ENCODE measurements at regions not wholly inside any gene's neighbourhood (a gene's known extent, or its start where the extent isn't known, plus 50 kb on each side); places are given as distances from the start of the nearest gene placed in this dataset.
"Not testable (repeated sequence)": the region's sequence is repeated elsewhere in the genome, so short reads cannot be mapped to it uniquely, and the experiment has no call there.

GRCh38 chr2:188788621-188789020 lies 185.6 kb upstream of the COL3A1 start:
- DNase-seq, result no peak

- DNase-seq, result no peak
Measured at GRCh38 chr2:188789951-188790350, 184.2 kb upstream of the COL3A1 start.

GRCh38 chr2:188794453-188794852 lies 179.7 kb upstream of the COL3A1 start:
- not testable (repeated sequence) for DNase-seq

- no peak for DNase-seq
Measured at GRCh38 chr2:188795762-188796161, 178.4 kb upstream of the COL3A1 start.

GRCh38 chr2:188797371-188797770 lies 176.8 kb upstream of the COL3A1 start:
- no peak for DNase-seq

GRCh38 chr2:188798159-188798558 lies 176.0 kb upstream of the COL3A1 start:
- no peak for DNase-seq

- no peak for DNase-seq
Measured at GRCh38 chr2:188805219-188805618, 169.0 kb upstream of the COL3A1 start.

GRCh38 chr2:188808947-188809355 lies 165.2 kb upstream of the COL3A1 start:
- no peak for DNase-seq

- no peak for DNase-seq
Measured at GRCh38 chr2:188810586-188810985, 163.6 kb upstream of the COL3A1 start.

GRCh38 chr2:188811522-188811921 lies 162.7 kb upstream of the COL3A1 start:
- DNase-seq, result no peak

- no peak for DNase-seq
Measured at GRCh38 chr2:188813315-188813714, 160.9 kb upstream of the COL3A1 start.

- no peak for DNase-seq
Measured at GRCh38 chr2:188813857-188814256, 160.3 kb upstream of the COL3A1 start.

GRCh38 chr2:188819011-188819410 lies 155.2 kb upstream of the COL3A1 start:
- no peak for DNase-seq

- no peak for DNase-seq
Measured at GRCh38 chr2:188819792-188820191, 154.4 kb upstream of the COL3A1 start.

GRCh38 chr2:188820576-188820975 lies 153.6 kb upstream of the COL3A1 start:
- DNase-seq, result no peak

- DNase-seq, result no peak
Measured at GRCh38 chr2:188824125-188824524, 150.0 kb upstream of the COL3A1 start.

- no peak for DNase-seq
Measured at GRCh38 chr2:188833331-188833730, 140.8 kb upstream of the COL3A1 start.

GRCh38 chr2:188833799-188834198 lies 140.4 kb upstream of the COL3A1 start:
- no peak for DNase-seq

GRCh38 chr2:188835006-188835405 lies 139.2 kb upstream of the COL3A1 start:
- no peak for DNase-seq

- DNase-seq, result no peak
Measured at GRCh38 chr2:188835821-188836220, 138.4 kb upstream of the COL3A1 start.

GRCh38 chr2:188845692-188846091 lies 128.5 kb upstream of the COL3A1 start:
- no peak for DNase-seq

GRCh38 chr2:188848887-188849435 lies 125.2 kb upstream of the COL3A1 start:
- DNase-seq, result no peak

GRCh38 chr2:188850786-188851185 lies 123.4 kb upstream of the COL3A1 start:
- DNase-seq, result no peak

GRCh38 chr2:188851311-188851710 lies 122.9 kb upstream of the COL3A1 start:
- no peak for DNase-seq

- no peak for DNase-seq
Measured at GRCh38 chr2:188851826-188852225, 122.3 kb upstream of the COL3A1 start.

GRCh38 chr2:188852772-188853171 lies 121.4 kb upstream of the COL3A1 start:
- DNase-seq, result no peak
